Right lobe of liver (tissue), 6 donors: ENCODE measurements at regions not wholly inside any gene's neighbourhood (a gene's known extent, or its start where the extent isn't known, plus 50 kb on each side); places are given as distances from the start of the nearest gene placed in this dataset.
A peak's percentile ranks its signal among the peaks of the same experiment; 100 is the strongest.

Experiments used
- ATAC-seq, 4 donors: fragments of 200-7000 bp; cut with Tn5 transposase; one replicate each; pipeline ENCODE4 v1.9.1; 2020; ENCODE audit warnings: mild to moderate bottlenecking in 4 of 4, moderate library complexity in 4 of 4
- DNase-seq, 3 donors: peaks; one replicate each; pipeline ENCODE4 v3.0.0-alpha.2; 2020
- H3K27ac ChIP-seq, 3 donors: fragments of 200-600 bp; one replicate each; pipeline ENCODE4 v1.8.0; 2022
- H3K27me3 ChIP-seq, 2 donors: fragments of 200-600 bp; one replicate each; pipeline ENCODE4 v1.8.0; 2022
- H3K36me3 ChIP-seq, 4 donors: fragments of 200-600 bp; sonication (generic) in 1 of 4; one replicate each; pipeline versions ENCODE4 v1.5.1 to v1.8.0; 2017 to 2022; ENCODE audit warnings: control low read depth in 1 of 4
- H3K4me1 ChIP-seq, 4 donors: fragments of 200-600 bp; sonication (generic) in 1 of 4; one replicate each; pipeline versions ENCODE4 v1.5.1 to v1.8.0; 2017 to 2022; ENCODE audit warnings: control low read depth in 1 of 4
- H3K4me3 ChIP-seq, 3 donors: fragments of 200-600 bp; one replicate each; pipeline ENCODE4 v1.8.0; 2022
- H3K9me3 ChIP-seq, 4 donors: fragments of 200-600 bp; sonication (generic) in 1 of 4; one replicate each; pipeline versions ENCODE4 v1.5.1 to v1.8.0; 2017 to 2022; ENCODE audit warnings: control low read depth in 1 of 4
- POLR2A ChIP-seq: fragments of 450-650 bp; IDR thresholded peaks from one replicate; pipeline ENCODE4 v1.6.1; 2017; ENCODE audit warnings: antibody characterized with exemption, mild to moderate bottlenecking
- WGBS: methylation state at CpG from one replicate; pipeline ENCODE4 v1.1.6; 2018; ENCODE audit warnings: low coverage, low lambda C conversion rate; ENCODE audit not compliant: insufficient coverage; ENCODE audit errors: missing lambda C conversion rate; 5-methylcytosine and 5-hydroxymethylcytosine counted together
- intact Hi-C, 2 donors: fragments of 100-400 bp; cut with DNase I; formaldehyde crosslinking; loops; one replicate each; pipeline versions ENCODE4 v1.11.2 to v1.14.1; 2022
- TF ChIP-seq, protein P1 (sequence below), 4 donors: fragments of 200-600 bp in 3 of 4; fragments of 450-650 bp in 1 of 4; IDR thresholded peaks; one replicate each; pipeline versions ENCODE4 v1.5.1 to v1.8.0; 2016 to 2022; ENCODE audit warnings: antibody characterized with exemption in 4 of 4, mild to moderate bottlenecking in 2 of 4
- donor health status: DM: no; HTN: yes; CAD: no.
- donor health status: DM: no; HTN: no; CAD: no.
- donor health status: DM: no; HTN: no; CAD: no.
- donor health status: DM: no; HTN: yes; CAD: no.
- donor health status: DM: no; HTN: yes; CAD: no.

DNA sequence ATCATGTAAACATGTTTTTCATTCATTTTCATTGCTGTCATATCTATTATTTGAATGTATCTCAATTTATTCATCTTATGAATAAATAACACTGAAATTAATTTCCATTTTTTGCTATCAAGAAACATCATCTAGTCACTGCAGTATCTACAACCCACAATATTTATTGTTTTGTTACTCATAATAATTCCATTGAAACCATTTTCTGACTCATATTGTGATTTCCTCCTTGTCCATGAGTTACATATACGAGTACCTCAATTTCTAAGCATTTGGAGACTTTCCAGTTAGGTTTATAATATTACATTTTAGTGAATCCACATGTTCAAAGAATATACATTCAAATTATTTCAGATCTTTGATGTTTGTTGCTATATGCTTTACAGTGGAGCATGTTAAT is 1524.0 kb downstream of the SLITRK1 start:
- no peak for ATAC-seq
- TF ChIP-seq, protein P1, sequence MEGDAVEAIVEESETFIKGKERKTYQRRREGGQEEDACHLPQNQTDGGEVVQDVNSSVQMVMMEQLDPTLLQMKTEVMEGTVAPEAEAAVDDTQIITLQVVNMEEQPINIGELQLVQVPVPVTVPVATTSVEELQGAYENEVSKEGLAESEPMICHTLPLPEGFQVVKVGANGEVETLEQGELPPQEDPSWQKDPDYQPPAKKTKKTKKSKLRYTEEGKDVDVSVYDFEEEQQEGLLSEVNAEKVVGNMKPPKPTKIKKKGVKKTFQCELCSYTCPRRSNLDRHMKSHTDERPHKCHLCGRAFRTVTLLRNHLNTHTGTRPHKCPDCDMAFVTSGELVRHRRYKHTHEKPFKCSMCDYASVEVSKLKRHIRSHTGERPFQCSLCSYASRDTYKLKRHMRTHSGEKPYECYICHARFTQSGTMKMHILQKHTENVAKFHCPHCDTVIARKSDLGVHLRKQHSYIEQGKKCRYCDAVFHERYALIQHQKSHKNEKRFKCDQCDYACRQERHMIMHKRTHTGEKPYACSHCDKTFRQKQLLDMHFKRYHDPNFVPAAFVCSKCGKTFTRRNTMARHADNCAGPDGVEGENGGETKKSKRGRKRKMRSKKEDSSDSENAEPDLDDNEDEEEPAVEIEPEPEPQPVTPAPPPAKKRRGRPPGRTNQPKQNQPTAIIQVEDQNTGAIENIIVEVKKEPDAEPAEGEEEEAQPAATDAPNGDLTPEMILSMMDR (IDR thresholded peaks at IDR 0.05) = no peak
- no peak for TF ChIP-seq POLR2A
- Histone ChIP-seq H3K27me3 (no peaks in the 10 kb centered on the region), H3K36me3 (no peaks in the 10 kb centered on the region), H3K27ac (no peak overlapping the region), H3K4me1 (no peaks in the 10 kb centered on the region), H3K4me3 (no peak overlapping the region), H3K9me3 (no peaks in the 10 kb centered on the region)
- intact Hi-C loops = no loop called here
- DNase-seq = no peak
- WGBS = 30% methylated on average over 1 of the region's 1 CpG

- Histone ChIP-seq H3K9me3 (no peaks in the 10 kb centered on the region), H3K4me1 (no peaks in the 10 kb centered on the region), H3K27ac (no peak overlapping the region), H3K27me3 (no peaks in the 10 kb centered on the region), H3K36me3 (no peaks in the 10 kb centered on the region), H3K4me3 (no peak overlapping the region)
- 34% methylated on average over 5 of the region's 5 CpGs for WGBS
- intact Hi-C loops = no loop called here
- no peak for DNase-seq
- peak in 2 of 4 donors; percentile 38 to 39 for ATAC-seq
- TF ChIP-seq, protein P1 (IDR thresholded peaks at IDR 0.05) = peak in 2 of 4 donors; percentile 7 to 25
- no peak for TF ChIP-seq POLR2A
Measured at GRCh38 chr13:82356667-82357410, 1525.4 kb downstream of the SLITRK1 start.

DNA sequence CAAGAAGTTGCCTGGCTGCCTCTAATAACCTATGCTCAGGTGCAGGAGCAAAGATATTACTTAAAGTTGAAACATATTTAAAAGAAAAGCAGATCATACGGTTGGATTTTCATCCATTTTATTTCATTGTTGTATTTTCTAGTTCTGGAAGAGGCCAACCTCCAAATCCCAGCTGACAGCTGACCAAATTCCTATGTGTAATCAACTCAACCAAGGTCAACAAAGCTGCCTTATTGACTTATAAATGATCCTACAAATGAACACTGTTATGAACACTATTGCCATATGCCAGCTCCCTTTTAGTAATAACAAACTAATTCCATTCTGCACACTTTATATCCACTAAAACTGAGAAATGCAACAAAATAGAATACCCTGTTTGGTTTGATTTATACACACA is 1537.4 kb downstream of the SLITRK1 start:
- Histone ChIP-seq H3K27ac (no peak overlapping the region), H3K4me1 (no peaks in the 10 kb centered on the region), H3K9me3 (no peaks in the 10 kb centered on the region), H3K36me3 (no peaks in the 10 kb centered on the region), H3K27me3 (no peaks in the 10 kb centered on the region), H3K4me3 (no peak overlapping the region)
- no peak for DNase-seq
- 60% methylated on average over 1 of the region's 1 CpG for WGBS
- TF ChIP-seq POLR2A = no peak
- TF ChIP-seq, protein P1 (IDR thresholded peaks at IDR 0.05) = no peak
- ATAC-seq = no peak
- intact Hi-C loops = no loop called here

GRCh38 chr13:82341116-82341515 is 1541.2 kb downstream of the SLITRK1 start:
- intact Hi-C loops = no loop called here
- no peaks in the 10 kb centered on the region for H3K27me3 ChIP-seq
- 55% methylated on average over 1 of the region's 1 CpG for WGBS
- no peak for ATAC-seq
- TF ChIP-seq, protein P1 (IDR thresholded peaks at IDR 0.05) = no peak
- TF ChIP-seq POLR2A = no peak
- DNase-seq = no peak
- H3K36me3 ChIP-seq = no peaks in the 10 kb centered on the region
- H3K4me3 ChIP-seq = no peak overlapping the region
- H3K27ac ChIP-seq = no peak overlapping the region
- H3K4me1 ChIP-seq = no peaks in the 10 kb centered on the region
- no peaks in the 10 kb centered on the region for H3K9me3 ChIP-seq
